IPS-20b (cell line): ENCODE measurements at regions not wholly inside any gene's neighbourhood (a gene's known extent, or its start where the extent isn't known, plus 50 kb on each side); places are given as distances from the start of the nearest gene placed in this dataset.

Experiments used
- H3K27ac ChIP-seq: one replicate; pipeline ENCODE4 v1.5.1; 2013; ENCODE audit warnings: low read length
- H3K27me3 ChIP-seq: 2 replicates; pipeline ENCODE4 v1.6.1; 2013; ENCODE audit warnings: mild to moderate bottlenecking, low read length, inconsistent platforms; ENCODE audit not compliant: insufficient read depth
- H3K36me3 ChIP-seq: 2 replicates; pipeline ENCODE4 v1.6.1; 2013; ENCODE audit warnings: low read depth, mild to moderate bottlenecking, inconsistent platforms, low read length, moderate library complexity; ENCODE audit not compliant: insufficient read depth
- H3K4me1 ChIP-seq: 2 replicates; pipeline ENCODE4 v1.6.1; 2013; ENCODE audit warnings: mild to moderate bottlenecking, control low read depth, inconsistent platforms, low read length, moderate library complexity; ENCODE audit not compliant: insufficient read depth
- H3K4me3 ChIP-seq: 2 replicates; pipeline ENCODE4 v1.5.1; 2013; ENCODE audit warnings: mild to moderate bottlenecking, low read length, inconsistent platforms
- H3K9ac ChIP-seq: 2 replicates; pipeline ENCODE4 v1.6.1; 2013; ENCODE audit warnings: low read depth, mild to moderate bottlenecking, inconsistent platforms, low read length, moderate library complexity
- H3K9me3 ChIP-seq: 2 replicates; pipeline ENCODE4 v1.6.1; 2013; ENCODE audit warnings: mild to moderate bottlenecking, low read depth, low read length, inconsistent platforms; ENCODE audit not compliant: insufficient read depth

GRCh38 chr15:79184465-79184892 is 93.9 kb upstream of the RASGRF1 start:
- Histone ChIP-seq H3K27me3 (peaks cover 12% of the 10 kb centered on the region), H3K4me1 (no peaks in the 10 kb centered on the region), H3K27ac (no peak overlapping the region), H3K9me3 (no peaks in the 10 kb centered on the region), H3K36me3 (no peaks in the 10 kb centered on the region), H3K4me3 (no peak overlapping the region), H3K9ac (no peak overlapping the region)

GRCh38 chr15:79180318-79180717 is 89.7 kb upstream of the RASGRF1 start:
- no peak overlapping the region for H3K27ac ChIP-seq
- H3K9ac ChIP-seq: no peak overlapping the region
- no peaks in the 10 kb centered on the region for H3K9me3 ChIP-seq
- H3K4me3 ChIP-seq: no peak overlapping the region
- H3K36me3 ChIP-seq: no peaks in the 10 kb centered on the region
- 0 out of 2 replicates have a peak, but pooled peaks cover 4% of the 10 kb centered on the region for H3K4me1 ChIP-seq
- no peaks in the 10 kb centered on the region for H3K27me3 ChIP-seq

GRCh38 chr15:79179597-79179996 is 89.0 kb upstream of the RASGRF1 start:
- no peak overlapping the region for H3K27ac ChIP-seq
- H3K27me3 ChIP-seq: no peaks in the 10 kb centered on the region
- no peak overlapping the region for H3K9ac ChIP-seq
- H3K9me3 ChIP-seq: no peaks in the 10 kb centered on the region
- no peak overlapping the region for H3K4me3 ChIP-seq
- H3K36me3 ChIP-seq: no peaks in the 10 kb centered on the region
- 0 out of 2 replicates have a peak, but pooled peaks cover 4% of the 10 kb centered on the region for H3K4me1 ChIP-seq

- H3K36me3 ChIP-seq: no peaks in the 10 kb centered on the region
- 0 out of 2 replicates have a peak, but pooled peaks cover 4% of the 10 kb centered on the region for H3K4me1 ChIP-seq
- no peak overlapping the region for H3K4me3 ChIP-seq
- H3K9me3 ChIP-seq: no peaks in the 10 kb centered on the region
- H3K27me3 ChIP-seq: no peaks in the 10 kb centered on the region
- no peak overlapping the region for H3K9ac ChIP-seq
- H3K27ac ChIP-seq: no peak overlapping the region
Measured at GRCh38 chr15:79179108-79179561, 88.6 kb upstream of the RASGRF1 start.

- H3K9me3 ChIP-seq: no peaks in the 10 kb centered on the region
- H3K4me3 ChIP-seq: no peak overlapping the region
- no peaks in the 10 kb centered on the region for H3K27me3 ChIP-seq
- no peak overlapping the region for H3K27ac ChIP-seq
- H3K36me3 ChIP-seq: no peaks in the 10 kb centered on the region
- no peak overlapping the region for H3K9ac ChIP-seq
- 0 out of 2 replicates have a peak, but pooled peaks cover 4% of the 10 kb centered on the region for H3K4me1 ChIP-seq
Measured at GRCh38 chr15:79178594-79178993, 88.0 kb upstream of the RASGRF1 start.

GRCh38 chr15:79176151-79176550 is 85.6 kb upstream of the RASGRF1 start:
- Histone ChIP-seq H3K27me3 (peaks cover 12% of the 10 kb centered on the region; the same call in 1 of the 2 replicates), H3K9ac (no peak overlapping the region), H3K4me3 (no peak overlapping the region), H3K27ac (no peak overlapping the region), H3K36me3 (no peaks in the 10 kb centered on the region), H3K4me1 (peaks cover 15% of the 10 kb centered on the region), H3K9me3 (no peaks in the 10 kb centered on the region)

GRCh38 chr15:79172801-79173460 is 82.4 kb upstream of the RASGRF1 start:
- Histone ChIP-seq H3K36me3 (no peaks in the 10 kb centered on the region), H3K9me3 (no peaks in the 10 kb centered on the region), H3K9ac (no peak overlapping the region), H3K4me3 (no peak overlapping the region), H3K4me1 (peaks cover 12% of the 10 kb centered on the region), H3K27ac (no peak overlapping the region), H3K27me3 (peaks cover 12% of the 10 kb centered on the region; the same call in 1 of the 2 replicates)

GRCh38 chr15:79172032-79172481 is 81.5 kb upstream of the RASGRF1 start:
- Histone ChIP-seq H3K4me3 (no peak overlapping the region), H3K9me3 (no peaks in the 10 kb centered on the region), H3K4me1 (peaks cover 12% of the 10 kb centered on the region), H3K27ac (no peak overlapping the region), H3K36me3 (no peaks in the 10 kb centered on the region), H3K27me3 (peaks cover 12% of the 10 kb centered on the region; the same call in 1 of the 2 replicates), H3K9ac (no peak overlapping the region)

GRCh38 chr15:79171320-79172031 is 80.9 kb upstream of the RASGRF1 start:
- no peak overlapping the region for H3K9ac ChIP-seq

GRCh38 chr15:79170256-79170664 is 79.7 kb upstream of the RASGRF1 start:
- Histone ChIP-seq H3K27me3 (peaks cover 12% of the 10 kb centered on the region; the same call in 1 of the 2 replicates), H3K27ac (no peak overlapping the region), H3K9me3 (no peaks in the 10 kb centered on the region), H3K4me1 (peaks cover 12% of the 10 kb centered on the region), H3K36me3 (no peaks in the 10 kb centered on the region), H3K4me3 (no peak overlapping the region), H3K9ac (no peak overlapping the region)

More at GRCh38 chr15:79171320-79172031, 80.9 kb upstream of the RASGRF1 start:
- no peaks in the 10 kb centered on the region for H3K36me3 ChIP-seq
- H3K27me3 ChIP-seq: peaks cover 12% of the 10 kb centered on the region; the same call in 1 of the 2 replicates
- peaks cover 12% of the 10 kb centered on the region for H3K4me1 ChIP-seq
- no peaks in the 10 kb centered on the region for H3K9me3 ChIP-seq
- no peak overlapping the region for H3K27ac ChIP-seq
- no peak overlapping the region for H3K4me3 ChIP-seq

GRCh38 chr15:79169526-79170133 is 79.0 kb upstream of the RASGRF1 start:
- Histone ChIP-seq H3K36me3 (no peaks in the 10 kb centered on the region), H3K4me1 (peaks cover 12% of the 10 kb centered on the region), H3K9ac (no peak overlapping the region), H3K27me3 (peaks cover 12% of the 10 kb centered on the region; the same call in 1 of the 2 replicates), H3K27ac (no peak overlapping the region), H3K4me3 (no peak overlapping the region), H3K9me3 (no peaks in the 10 kb centered on the region)
